ENCODE measurements at regions not wholly inside any gene's neighbourhood (a gene's known extent, or its start where the extent isn't known, plus 50 kb on each side); places are given as distances from the start of the nearest gene placed in this dataset.

- no peak overlapping the region for H3K4me3 ChIP-seq (ENCODE audit: low read depth, low read length)
- no peaks in the 10 kb centered on the region for H3K36me3 ChIP-seq (ENCODE audit: control insufficient read depth, insufficient read depth, low read length)
- peaks cover 6% of the 10 kb centered on the region for H3K27me3 ChIP-seq (ENCODE audit: control insufficient read depth, insufficient read depth, low read length)
- TF ChIP-seq CTCF (IDR thresholded peaks at IDR 0.05; ENCODE audit: insufficient read depth, low read length, poor library complexity, severe bottlenecking), result no peak
- DNase-seq (ENCODE audit: low read depth), result no peak
Measured at GRCh38 chr20:48203252-48203651, 418.0 kb upstream of the SULF2 start.

- H3K4me3 ChIP-seq (ENCODE audit: low read depth, low read length), result no peak overlapping the region
- peaks cover 5% of the 10 kb centered on the region for H3K27me3 ChIP-seq (ENCODE audit: control insufficient read depth, insufficient read depth, low read length)
- H3K36me3 ChIP-seq (ENCODE audit: control insufficient read depth, insufficient read depth, low read length), result no peaks in the 10 kb centered on the region
- no peak for DNase-seq (ENCODE audit: low read depth)
- TF ChIP-seq CTCF (IDR thresholded peaks at IDR 0.05; ENCODE audit: insufficient read depth, low read length, poor library complexity, severe bottlenecking), result no peak
Measured at GRCh38 chr20:48202334-48203113, 417.2 kb upstream of the SULF2 start.

- Histone ChIP-seq H3K27me3 (ENCODE audit: control insufficient read depth, insufficient read depth, low read length) (peaks cover 8% of the 10 kb centered on the region), H3K36me3 (ENCODE audit: control insufficient read depth, insufficient read depth, low read length) (no peaks in the 10 kb centered on the region), H3K4me3 (ENCODE audit: low read depth, low read length) (no peak overlapping the region)
- DNase-seq (ENCODE audit: low read depth), result no peak
- no peak for TF ChIP-seq CTCF (IDR thresholded peaks at IDR 0.05; ENCODE audit: insufficient read depth, low read length, poor library complexity, severe bottlenecking)
Measured at GRCh38 chr20:48201885-48202284, 416.6 kb upstream of the SULF2 start.

- Histone ChIP-seq H3K36me3 (ENCODE audit: control insufficient read depth, insufficient read depth, low read length) (no peaks in the 10 kb centered on the region), H3K4me3 (ENCODE audit: low read depth, low read length) (no peak overlapping the region), H3K27me3 (ENCODE audit: control insufficient read depth, insufficient read depth, low read length) (peaks cover 8% of the 10 kb centered on the region)
- TF ChIP-seq CTCF (IDR thresholded peaks at IDR 0.05; ENCODE audit: insufficient read depth, low read length, poor library complexity, severe bottlenecking), result no peak
- no peak for DNase-seq (ENCODE audit: low read depth)
Measured at GRCh38 chr20:48201188-48201587, 415.9 kb upstream of the SULF2 start.

- no peaks in the 10 kb centered on the region for H3K36me3 ChIP-seq (ENCODE audit: control insufficient read depth, insufficient read depth, low read length)
- no peak for DNase-seq (ENCODE audit: low read depth)
- TF ChIP-seq CTCF (IDR thresholded peaks at IDR 0.05; ENCODE audit: insufficient read depth, low read length, poor library complexity, severe bottlenecking), result no peak
- H3K27me3 ChIP-seq (ENCODE audit: control insufficient read depth, insufficient read depth, low read length), result peaks cover 8% of the 10 kb centered on the region
- H3K4me3 ChIP-seq (ENCODE audit: low read depth, low read length), result no peak overlapping the region
Measured at GRCh38 chr20:48198929-48199451, 413.7 kb upstream of the SULF2 start.

- H3K4me3 ChIP-seq (ENCODE audit: low read depth, low read length), result no peak overlapping the region
- DNase-seq (ENCODE audit: low read depth), result no peak
- TF ChIP-seq CTCF (IDR thresholded peaks at IDR 0.05; ENCODE audit: insufficient read depth, low read length, poor library complexity, severe bottlenecking), result no peak
- H3K27me3 ChIP-seq (ENCODE audit: control insufficient read depth, insufficient read depth, low read length), result peaks cover 8% of the 10 kb centered on the region
- H3K36me3 ChIP-seq (ENCODE audit: control insufficient read depth, insufficient read depth, low read length), result no peaks in the 10 kb centered on the region
Measured at GRCh38 chr20:48197066-48197465, 411.8 kb upstream of the SULF2 start.
